Smooth muscle cell (in vitro differentiated cells): ENCODE measurements at regions not wholly inside any gene's neighbourhood (a gene's known extent, or its start where the extent isn't known, plus 50 kb on each side); places are given as distances from the start of the nearest gene placed in this dataset.

Experiments used
- DNase-seq: peaks from one replicate; lab custom pipeline; 2025; ENCODE audit not compliant: unreplicated experiment; lab: John Stamatoyannopoulos, UW
- H2AFZ ChIP-seq: fragments of 200-600 bp; sonication (generic); 2 replicates; pipeline ENCODE4 v1.6.0; 2016; ENCODE audit warnings: antibody characterized with exemption, low read depth, mild to moderate bottlenecking
- H3F3A ChIP-seq: fragments of 200-600 bp; sonication (generic); 2 replicates; pipeline ENCODE4 v1.6.0; 2017; ENCODE audit warnings: antibody characterized with exemption, low read depth
- H3K27ac ChIP-seq: fragments of 200-600 bp; sonication (generic); 2 replicates; pipeline ENCODE4 v1.5.1; 2016; ENCODE audit warnings: low read depth, mild to moderate bottlenecking
- H3K27me3 ChIP-seq: fragments of 200-600 bp; sonication (generic); 2 replicates; pipeline ENCODE4 v1.6.1; 2016; ENCODE audit warnings: low read depth, mild to moderate bottlenecking
- H3K36me3 ChIP-seq: fragments of 200-600 bp; sonication (generic); 2 replicates; pipeline ENCODE4 v1.5.1; 2016; ENCODE audit warnings: low read depth
- H3K4me1 ChIP-seq: fragments of 200-600 bp; sonication (generic); 2 replicates; pipeline ENCODE4 v1.5.1; 2016; ENCODE audit warnings: low read depth
- H3K4me2 ChIP-seq: fragments of 200-600 bp; sonication (generic); 2 replicates; pipeline ENCODE4 v1.6.0; 2016; ENCODE audit warnings: mild to moderate bottlenecking
- H3K4me3 ChIP-seq: fragments of 200-600 bp; sonication (generic); 2 replicates; pipeline ENCODE4 v1.5.1; 2016; ENCODE audit warnings: mild to moderate bottlenecking
- H3K79me2 ChIP-seq: fragments of 200-600 bp; sonication (generic); 2 replicates; pipeline ENCODE4 v1.6.0; 2016; ENCODE audit warnings: low read depth, mild to moderate bottlenecking
- H3K9ac ChIP-seq: fragments of 200-600 bp; sonication (generic); 2 replicates; pipeline ENCODE4 v1.6.0; 2016; ENCODE audit warnings: low read depth
- H3K9me3 ChIP-seq: fragments of 200-600 bp; sonication (generic); replicated peaks from 2 replicates; pipeline ENCODE4 v1.5.1; 2016; ENCODE audit warnings: low read depth
- H4K20me1 ChIP-seq: fragments of 200-600 bp; sonication (generic); 2 replicates; pipeline ENCODE4 v1.6.0; 2016; ENCODE audit warnings: low read depth
- CTCF ChIP-seq: fragments of 200-600 bp; sonication (generic); IDR thresholded peaks from 2 replicates; pipeline ENCODE4 v1.5.1; 2017; ENCODE audit warnings: borderline replicate concordance, mild to moderate bottlenecking, antibody characterized with exemption; ENCODE audit not compliant: insufficient read depth, poor library complexity, severe bottlenecking
- WGBS: methylation state at CpG from one replicate; pipeline ENCODE4 v1.1.7; 2016; ENCODE audit warnings: low lambda C conversion rate; 5-methylcytosine and 5-hydroxymethylcytosine counted together

GRCh38 chr22:23519442-23520157 lies 60.5 kb downstream of the IGLL1 start:
- H4K20me1 ChIP-seq = no peaks in the 10 kb centered on the region
- no peaks in the 10 kb centered on the region for H3K36me3 ChIP-seq
- H3K4me1 ChIP-seq = peaks cover 32% of the 10 kb centered on the region
- no peaks in the 10 kb centered on the region for H3K27me3 ChIP-seq
- no peak overlapping the region for H3K4me2 ChIP-seq
- no peak for DNase-seq
- H3K27ac ChIP-seq = no peak overlapping the region
- 93% methylated on average over 11 of the region's 11 CpGs for WGBS
- no peak overlapping the region for H2AFZ ChIP-seq
- H3K4me3 ChIP-seq = no peak overlapping the region
- TF ChIP-seq CTCF = no peak
- H3K79me2 ChIP-seq = no peaks in the 10 kb centered on the region
- H3K9ac ChIP-seq = no peak overlapping the region
- no peaks in the 10 kb centered on the region for H3K9me3 ChIP-seq
- H3F3A ChIP-seq = no peaks in the 10 kb centered on the region

- DNase-seq = no peak
- no peak overlapping the region for H3K4me3 ChIP-seq
- H3K9ac ChIP-seq = no peak overlapping the region
- no peaks in the 10 kb centered on the region for H3K36me3 ChIP-seq
- H3K27me3 ChIP-seq = no peaks in the 10 kb centered on the region
- no peak overlapping the region for H3K4me2 ChIP-seq
- 67% methylated on average over 24 of the region's 24 CpGs for WGBS
- H3K4me1 ChIP-seq = peaks cover 32% of the 10 kb centered on the region
- H3K27ac ChIP-seq = no peak overlapping the region
- H2AFZ ChIP-seq = no peak overlapping the region
- TF ChIP-seq CTCF = no peak
- no peaks in the 10 kb centered on the region for H4K20me1 ChIP-seq
- H3F3A ChIP-seq = no peaks in the 10 kb centered on the region
- no peaks in the 10 kb centered on the region for H3K79me2 ChIP-seq
- H3K9me3 ChIP-seq = no peaks in the 10 kb centered on the region
These were observed 61.5 kb downstream of the IGLL1 start for GRCh38 chr22:23518376-23519187.

GRCh38 chr22:23517804-23518375 lies 62.2 kb downstream of the IGLL1 start:
- DNase-seq = no peak
- Histone ChIP-seq H3F3A (no peaks in the 10 kb centered on the region), H2AFZ (no peak overlapping the region), H3K9ac (no peak overlapping the region), H3K4me3 (no peak overlapping the region), H3K4me1 (peaks cover 26% of the 10 kb centered on the region), H3K4me2 (no peak overlapping the region), H3K27me3 (no peaks in the 10 kb centered on the region), H3K36me3 (no peaks in the 10 kb centered on the region), H3K27ac (no peak overlapping the region), H3K79me2 (no peaks in the 10 kb centered on the region), H3K9me3 (no peaks in the 10 kb centered on the region), H4K20me1 (no peaks in the 10 kb centered on the region)
- WGBS = 85% methylated on average over 4 of the region's 4 CpGs
- no peak for TF ChIP-seq CTCF
